ENCODE measurements at regions not wholly inside any gene's neighbourhood (a gene's known extent, or its start where the extent isn't known, plus 50 kb on each side); places are given as distances from the start of the nearest gene placed in this dataset.

DNA sequence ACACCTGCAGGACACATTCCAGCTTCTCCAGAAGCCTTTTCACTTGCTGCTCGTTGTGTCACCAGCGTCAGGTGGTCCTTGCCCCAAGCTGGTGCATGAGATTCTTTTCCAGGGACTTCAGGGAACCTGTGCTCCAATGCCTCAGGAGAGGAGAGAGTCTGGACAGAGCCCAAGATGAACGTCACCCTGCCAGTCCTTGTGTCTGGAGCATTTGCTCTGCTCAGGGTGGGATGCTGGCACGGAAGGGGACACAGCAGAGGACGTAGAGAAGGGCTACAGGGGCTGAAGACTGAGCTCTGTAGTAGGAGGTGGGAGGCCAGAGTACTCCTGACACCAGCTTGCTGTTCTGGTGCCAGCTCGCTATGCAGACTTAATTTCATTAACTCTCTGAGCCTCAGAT, 262.1 kb downstream of the XXYLT1 start:
- Histone ChIP-seq H3K36me3 (ENCODE audit: control insufficient read depth, insufficient read depth, low read length) (no peaks in the 10 kb centered on the region), H3K79me1 (ENCODE audit: low read depth in 1 of 2, low read length in 2 of 2) (no peaks in the 10 kb centered on the region), H2AK5ac (ENCODE audit: low read depth, low read length) (no peak overlapping the region), H2BK120ac (ENCODE audit: low read depth, low read length) (no peak overlapping the region), H3K9me1 (ENCODE audit: insufficient read depth, low read length) (no peaks in the 10 kb centered on the region), H2BK20ac (ENCODE audit: low read depth, low read length) (no peak overlapping the region), H3K27ac (ENCODE audit: insufficient read depth, low read length) (no peak overlapping the region), H4K91ac (ENCODE audit: insufficient read depth, low read depth, low read length) (no peak overlapping the region), H3K56ac (ENCODE audit: extremely low read depth, insufficient read depth, low read length) (no peak overlapping the region), H2BK15ac (ENCODE audit: low read depth, low read length) (no peak overlapping the region), H3K14ac (replicated peaks; ENCODE audit: low read depth, low read length) (no peak overlapping the region), H2AK9ac (replicated peaks; ENCODE audit: low read depth, low read length, poor library complexity) (no peak overlapping the region), H3K4ac (ENCODE audit: low read depth, low read length) (no peak overlapping the region), H3K9me3 (ENCODE audit: control insufficient read depth, insufficient read depth, low read length) (no peaks in the 10 kb centered on the region), H3K4me2 (ENCODE audit: low read depth, low read length) (no peak overlapping the region), H3K27me3 (ENCODE audit: control insufficient read depth, insufficient read depth, low read length) (peaks cover 79% of the 10 kb centered on the region), H4K20me1 (ENCODE audit: insufficient read depth, low read length) (no peaks in the 10 kb centered on the region), H3K4me3 (ENCODE audit: insufficient read depth, low read depth, low read length) (no peak overlapping the region), H4K5ac (ENCODE audit: low read depth, low read length) (no peak overlapping the region), H3K23ac (ENCODE audit: low read depth, low read length) (no peak overlapping the region), H2AFZ (replicated peaks; ENCODE audit: low read length, poor library complexity) (no peak overlapping the region), H3K9ac (ENCODE audit: low read depth, low read length) (no peak overlapping the region), H2BK5ac (ENCODE audit: low read depth, low read length, poor library complexity, severe bottlenecking) (no peak overlapping the region), H3K4me1 (ENCODE audit: control insufficient read depth, insufficient read depth, low read length) (no peaks in the 10 kb centered on the region), H4K8ac (ENCODE audit: low read depth in 2 of 2, low read length in 2 of 2) (no peak overlapping the region), H3K18ac (ENCODE audit: low read depth, low read length) (no peak overlapping the region)
- TF ChIP-seq MXI1 (IDR thresholded peaks at IDR 0.05; ENCODE audit: borderline replicate concordance, low read depth, low read length) (no peak), FOS (IDR thresholded peaks at IDR 0.05; ENCODE audit: low read depth, low read length) (no peak), POLR2A (IDR thresholded peaks at IDR 0.05; ENCODE audit: low read depth, low read length) (no peak), NFE2L2 (IDR thresholded peaks at IDR 0.05; ENCODE audit: low read depth, low read length) (no peak), RFX5 (IDR thresholded peaks at IDR 0.05; ENCODE audit: low read depth, low read length) (no peak)
- TF ChIP-seq, protein P1, sequence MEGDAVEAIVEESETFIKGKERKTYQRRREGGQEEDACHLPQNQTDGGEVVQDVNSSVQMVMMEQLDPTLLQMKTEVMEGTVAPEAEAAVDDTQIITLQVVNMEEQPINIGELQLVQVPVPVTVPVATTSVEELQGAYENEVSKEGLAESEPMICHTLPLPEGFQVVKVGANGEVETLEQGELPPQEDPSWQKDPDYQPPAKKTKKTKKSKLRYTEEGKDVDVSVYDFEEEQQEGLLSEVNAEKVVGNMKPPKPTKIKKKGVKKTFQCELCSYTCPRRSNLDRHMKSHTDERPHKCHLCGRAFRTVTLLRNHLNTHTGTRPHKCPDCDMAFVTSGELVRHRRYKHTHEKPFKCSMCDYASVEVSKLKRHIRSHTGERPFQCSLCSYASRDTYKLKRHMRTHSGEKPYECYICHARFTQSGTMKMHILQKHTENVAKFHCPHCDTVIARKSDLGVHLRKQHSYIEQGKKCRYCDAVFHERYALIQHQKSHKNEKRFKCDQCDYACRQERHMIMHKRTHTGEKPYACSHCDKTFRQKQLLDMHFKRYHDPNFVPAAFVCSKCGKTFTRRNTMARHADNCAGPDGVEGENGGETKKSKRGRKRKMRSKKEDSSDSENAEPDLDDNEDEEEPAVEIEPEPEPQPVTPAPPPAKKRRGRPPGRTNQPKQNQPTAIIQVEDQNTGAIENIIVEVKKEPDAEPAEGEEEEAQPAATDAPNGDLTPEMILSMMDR (conservative IDR thresholded peaks at IDR 0.05; ENCODE audit: low read depth, low read length), result no peak
- TF ChIP-seq, protein P2, sequence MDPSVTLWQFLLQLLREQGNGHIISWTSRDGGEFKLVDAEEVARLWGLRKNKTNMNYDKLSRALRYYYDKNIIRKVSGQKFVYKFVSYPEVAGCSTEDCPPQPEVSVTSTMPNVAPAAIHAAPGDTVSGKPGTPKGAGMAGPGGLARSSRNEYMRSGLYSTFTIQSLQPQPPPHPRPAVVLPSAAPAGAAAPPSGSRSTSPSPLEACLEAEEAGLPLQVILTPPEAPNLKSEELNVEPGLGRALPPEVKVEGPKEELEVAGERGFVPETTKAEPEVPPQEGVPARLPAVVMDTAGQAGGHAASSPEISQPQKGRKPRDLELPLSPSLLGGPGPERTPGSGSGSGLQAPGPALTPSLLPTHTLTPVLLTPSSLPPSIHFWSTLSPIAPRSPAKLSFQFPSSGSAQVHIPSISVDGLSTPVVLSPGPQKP (IDR thresholded peaks at IDR 0.05; ENCODE audit: borderline replicate concordance, low read depth, low read length), result no peak
- TF ChIP-seq, protein P3, sequence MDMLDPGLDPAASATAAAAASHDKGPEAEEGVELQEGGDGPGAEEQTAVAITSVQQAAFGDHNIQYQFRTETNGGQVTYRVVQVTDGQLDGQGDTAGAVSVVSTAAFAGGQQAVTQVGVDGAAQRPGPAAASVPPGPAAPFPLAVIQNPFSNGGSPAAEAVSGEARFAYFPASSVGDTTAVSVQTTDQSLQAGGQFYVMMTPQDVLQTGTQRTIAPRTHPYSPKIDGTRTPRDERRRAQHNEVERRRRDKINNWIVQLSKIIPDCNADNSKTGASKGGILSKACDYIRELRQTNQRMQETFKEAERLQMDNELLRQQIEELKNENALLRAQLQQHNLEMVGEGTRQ (IDR thresholded peaks at IDR 0.05; ENCODE audit: low read depth, low read length), result no peak
- BruUV-seq (replicated peaks), result no TSS peak
- WGBS, 2 experiments (ENCODE audit: extremely low coverage in 2 of 2, insufficient read length in 1 of 2), result 58% methylated on average over 2 of the region's 6 CpGs; no CpG with 5 or more reads in 1 of the 2 experiments
- ATAC-seq (ENCODE audit: low read depth), result no peak
- no peak for DNase-seq
- intact Hi-C loops (cut with micrococcal nuclease), result no loop called here
- CTCF ChIA-PET, result interaction anchor here (0.7 kb wide), 1 partner anchor 327 kb away, joined by 4 read pairs; no protein-coding TSS in a partner anchor
- in situ Hi-C loops (cut with MboI; ENCODE audit: low sequenced_read_pairs), result no loop called here
- dilution Hi-C loops (cut with HindIII; ENCODE audit: low sequenced_read_pairs, unreplicated experiment), result no loop called here
- POLR2A ChIA-PET (ENCODE audit: unreplicated experiment), result no interaction called here

Measured in IMR-90 (cell line).